ENCODE measurements at regions not wholly inside any gene's neighbourhood (a gene's known extent, or its start where the extent isn't known, plus 50 kb on each side); places are given as distances from the start of the nearest gene placed in this dataset.

DNA sequence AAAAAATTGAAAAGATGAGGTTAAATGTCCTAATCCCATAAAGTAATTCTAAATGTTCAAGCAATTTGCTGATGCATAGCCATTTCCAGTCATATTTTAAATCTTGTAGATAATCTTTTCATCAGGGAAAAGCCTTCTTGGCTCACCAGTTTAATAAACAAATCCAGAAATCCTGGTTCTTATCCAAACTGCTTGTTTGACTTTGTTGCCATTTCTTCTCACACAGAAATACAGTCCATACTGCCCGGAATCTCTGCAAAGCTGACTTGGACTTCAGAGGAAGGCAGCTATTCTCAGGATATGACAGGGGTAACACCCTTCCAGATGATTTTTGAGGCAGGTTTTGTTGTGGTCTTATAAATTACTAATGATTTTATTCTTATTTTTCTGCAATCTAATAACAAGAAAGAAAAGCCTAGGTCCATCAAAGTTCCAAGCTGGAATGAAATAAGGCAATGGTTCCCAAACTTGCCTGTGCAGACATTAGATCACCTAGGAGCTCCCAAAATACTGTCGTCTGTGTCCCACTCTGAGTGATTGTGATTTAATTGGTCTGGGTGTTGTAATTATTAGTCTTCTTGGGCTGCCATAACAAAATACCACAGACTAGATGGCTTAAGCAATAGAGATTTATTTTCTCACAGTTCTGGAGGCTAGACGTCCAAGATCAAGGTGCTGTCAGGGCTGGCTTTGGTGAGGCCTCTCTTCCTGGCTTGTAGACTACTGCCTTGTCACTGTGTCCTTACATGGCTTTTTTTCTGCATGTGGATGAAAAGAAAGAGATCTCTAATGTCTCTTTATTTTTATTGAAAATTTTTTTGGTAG, 55.1 kb upstream of the RCE1 start (continued):
- TF ChIP-seq ZNF687 (IDR thresholded peaks at IDR 0.05) (no peak), SP1 (IDR thresholded peaks at IDR 0.05; ENCODE audit: low read depth, low read length) (no peak), TBL1XR1 (IDR thresholded peaks at IDR 0.05; ENCODE audit: low read depth, low read length) (no peak), SMAD1 (IDR thresholded peaks at IDR 0.05; ENCODE audit: low read depth, partially characterized antibody) (no peak)
- TF ChIP-seq, protein P1, sequence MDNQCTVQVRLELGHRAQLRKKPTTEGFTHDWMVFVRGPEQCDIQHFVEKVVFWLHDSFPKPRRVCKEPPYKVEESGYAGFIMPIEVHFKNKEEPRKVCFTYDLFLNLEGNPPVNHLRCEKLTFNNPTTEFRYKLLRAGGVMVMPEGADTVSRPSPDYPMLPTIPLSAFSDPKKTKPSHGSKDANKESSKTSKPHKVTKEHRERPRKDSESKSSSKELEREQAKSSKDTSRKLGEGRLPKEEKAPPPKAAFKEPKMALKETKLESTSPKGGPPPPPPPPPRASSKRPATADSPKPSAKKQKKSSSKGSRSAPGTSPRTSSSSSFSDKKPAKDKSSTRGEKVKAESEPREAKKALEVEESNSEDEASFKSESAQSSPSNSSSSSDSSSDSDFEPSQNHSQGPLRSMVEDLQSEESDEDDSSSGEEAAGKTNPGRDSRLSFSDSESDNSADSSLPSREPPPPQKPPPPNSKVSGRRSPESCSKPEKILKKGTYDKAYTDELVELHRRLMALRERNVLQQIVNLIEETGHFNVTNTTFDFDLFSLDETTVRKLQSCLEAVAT (IDR thresholded peaks at IDR 0.05) = no peak

DNA sequence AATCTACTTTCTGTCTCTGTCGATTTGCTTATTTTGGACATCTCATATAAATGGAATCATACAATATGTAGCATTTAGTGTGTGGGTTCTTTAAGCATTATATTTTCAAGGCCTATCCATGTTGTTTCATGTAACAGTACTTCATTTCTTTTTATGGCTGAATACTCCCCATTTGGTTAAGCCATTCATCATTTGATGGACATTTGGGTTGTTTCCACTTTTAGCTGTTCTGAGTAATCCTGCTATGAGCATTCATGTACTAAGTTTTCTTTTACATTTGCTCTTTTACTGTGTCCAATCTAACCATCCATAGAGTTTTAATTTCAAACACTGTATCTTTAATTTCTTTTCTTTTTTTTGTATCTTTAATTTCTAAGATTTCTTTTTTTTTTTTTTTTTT, 55.6 kb upstream of the SPTBN2 start:
- no peaks in the 10 kb centered on the region for H3K79me2 ChIP-seq (ENCODE audit: control insufficient read depth, insufficient read depth, low read length)
- no peak overlapping the region for H3K4me3 ChIP-seq
- FAIRE-seq (no peak), ATAC-seq (no peak), DNase-seq (ENCODE audit: low read depth, low spot score) (no peak)
- H3K9me3 ChIP-seq (replicated peaks; ENCODE audit: control insufficient read depth, insufficient read depth, low read length) = no peaks in the 10 kb centered on the region
- intact Hi-C loops (cut with micrococcal nuclease; ENCODE audit: unreplicated experiment) (no loop called here), in situ Hi-C loops (cut with MboI) (no loop called here)
- no peaks in the 10 kb centered on the region for H3K27me3 ChIP-seq (replicated peaks in 1 of 2; ENCODE audit: control insufficient read depth in 2 of 2, insufficient read depth in 2 of 2, low read length in 1 of 2)
- CTCF ChIA-PET = no interaction called here
- SMC1A ChIA-PET (ENCODE audit: uncharacterized antibody, unreplicated experiment) = no interaction called here
- H3K9ac ChIP-seq (ENCODE audit: control insufficient read depth, insufficient read depth, low read length) = no peak overlapping the region
- H3K36me3 ChIP-seq (ENCODE audit: control insufficient read depth in 2 of 2, insufficient read depth in 2 of 2, low read length in 1 of 2) = no peaks in the 10 kb centered on the region
- H4K20me1 ChIP-seq (ENCODE audit: control insufficient read depth, insufficient read depth) = no peaks in the 10 kb centered on the region
- H3K4me1 ChIP-seq (ENCODE audit: control insufficient read depth, insufficient read depth, low read length) = no peaks in the 10 kb centered on the region
- H3K4me2 ChIP-seq (ENCODE audit: control insufficient read depth, insufficient read depth) = no peak overlapping the region
- no TSS peak for BruUV-seq (replicated peaks)
- no peak overlapping the region for H3K27ac ChIP-seq (ENCODE audit: control insufficient read depth, insufficient read depth)
- POLR2A ChIA-PET = interaction anchor here (0.7 kb wide), 1 partner anchor 64 kb away, joined by 6 read pairs; no protein-coding TSS in a partner anchor
- H2AFZ ChIP-seq (ENCODE audit: control insufficient read depth, low read depth, low read length) = no peak overlapping the region
- RAD21 ChIA-PET (ENCODE audit: unreplicated experiment) = no interaction called here
- WGBS (ENCODE audit: insufficient coverage, insufficient replicate concordance, low lambda C conversion rate, missing lambda C conversion rate) = 100% methylated on average over 1 of the region's 1 CpG
- TF ChIP-seq RELB (IDR thresholded peaks at IDR 0.05; ENCODE audit: low read depth) (no peak), MXI1 (IDR thresholded peaks at IDR 0.05; ENCODE audit: low read depth, low read length) (no peak), CUX1 (IDR thresholded peaks at IDR 0.05; ENCODE audit: insufficient replicate concordance, low read depth, low read length) (no peak)
